ENCODE measurements at regions not wholly inside any gene's neighbourhood (a gene's known extent, or its start where the extent isn't known, plus 50 kb on each side); places are given as distances from the start of the nearest gene placed in this dataset.

- TF ChIP-seq CTCF (IDR thresholded peaks at IDR 0.05; ENCODE audit: low read depth, low read length): no peak
- no peak for TF ChIP-seq POLR2A (IDR thresholded peaks at IDR 0.05; ENCODE audit: extremely low read depth, insufficient read length)
- no peak for TF ChIP-seq MAX (IDR thresholded peaks at IDR 0.05; ENCODE audit: low read depth, low read length)
- TF ChIP-seq MYC (IDR thresholded peaks at IDR 0.05; ENCODE audit: low read depth, low read length): no peak
Observed at GRCh38 chr6:71402096-71402495, 113.5 kb downstream of the OGFRL1 start.
